ENCODE measurements at regions not wholly inside any gene's neighbourhood (a gene's known extent, or its start where the extent isn't known, plus 50 kb on each side); places are given as distances from the start of the nearest gene placed in this dataset.

- DNase-seq: no peak
Measured at GRCh38 chr10:59553162-59553900, 156.3 kb downstream of the SLC16A9 start.

GRCh38 chr10:59550061-59550460, 159.6 kb downstream of the SLC16A9 start:
- no peak for DNase-seq

GRCh38 chr10:59538623-59539022, 171.0 kb downstream of the SLC16A9 start:
- DNase-seq: no peak

GRCh38 chr10:59537501-59537900, 172.1 kb downstream of the SLC16A9 start:
- no peak for DNase-seq

GRCh38 chr10:59536167-59537014, 173.3 kb downstream of the SLC16A9 start:
- DNase-seq: peak in 1 of 2 experiments; percentile 60

GRCh38 chr10:59524348-59524747, 162.0 kb upstream of the FAM13C start:
- no peak for DNase-seq

GRCh38 chr10:59523851-59524250, 161.5 kb upstream of the FAM13C start:
- no peak for DNase-seq

GRCh38 chr10:59517996-59518395, 155.6 kb upstream of the FAM13C start:
- DNase-seq: no peak

- DNase-seq: no peak
Measured at GRCh38 chr10:59517341-59517899, 155.1 kb upstream of the FAM13C start.

GRCh38 chr10:59513558-59513957, 151.2 kb upstream of the FAM13C start:
- DNase-seq: no peak

GRCh38 chr10:59512951-59513350, 150.6 kb upstream of the FAM13C start:
- DNase-seq: no peak

GRCh38 chr10:59508956-59509355, 146.6 kb upstream of the FAM13C start:
- DNase-seq: no peak

GRCh38 chr10:59508296-59508695, 145.9 kb upstream of the FAM13C start:
- DNase-seq: no peak

- DNase-seq: no peak
Measured at GRCh38 chr10:59505926-59506325, 143.6 kb upstream of the FAM13C start.

- DNase-seq: no peak
Measured at GRCh38 chr10:59499460-59499859, 137.1 kb upstream of the FAM13C start.

GRCh38 chr10:59493017-59493416, 130.7 kb upstream of the FAM13C start:
- DNase-seq: no peak

GRCh38 chr10:59479426-59479825, 117.1 kb upstream of the FAM13C start:
- DNase-seq: no peak

GRCh38 chr10:59470570-59470969, 108.2 kb upstream of the FAM13C start:
- DNase-seq: no peak

GRCh38 chr10:59465088-59465487, 102.7 kb upstream of the FAM13C start:
- DNase-seq: peak in 1 of 2 experiments; percentile 2

- DNase-seq: no peak
Measured at GRCh38 chr10:59464483-59464882, 102.1 kb upstream of the FAM13C start.

- DNase-seq: no peak
Measured at GRCh38 chr10:59463909-59464308, 101.6 kb upstream of the FAM13C start.

GRCh38 chr10:59460601-59461000, 98.3 kb upstream of the FAM13C start:
- DNase-seq: no peak

GRCh38 chr10:59456199-59456598, 93.8 kb upstream of the FAM13C start:
- DNase-seq: no peak

Measured in SW 1271 (cell line).